Ectodermal cell (in vitro differentiated cells): ENCODE measurements at regions not wholly inside any gene's neighbourhood (a gene's known extent, or its start where the extent isn't known, plus 50 kb on each side); places are given as distances from the start of the nearest gene placed in this dataset.

ENCODE experiments used
- H3K27ac ChIP-seq: 2 replicates; pipeline ENCODE4 v1.7.0; 2013; ENCODE audit warnings: mild to moderate bottlenecking, low read depth, low read length; ENCODE audit not compliant: insufficient read depth, poor library complexity, severe bottlenecking
- H3K27me3 ChIP-seq: 2 replicates; pipeline ENCODE4 v1.7.0; 2013; ENCODE audit warnings: mild to moderate bottlenecking, low read length; ENCODE audit not compliant: insufficient read depth, control insufficient read depth, poor library complexity, severe bottlenecking
- H3K36me3 ChIP-seq: one replicate; pipeline ENCODE4 v1.7.0; 2013; ENCODE audit warnings: low read length; ENCODE audit not compliant: control insufficient read depth, insufficient read depth
- H3K4me1 ChIP-seq: one replicate; pipeline ENCODE4 v1.7.0; 2013; ENCODE audit warnings: low read length; ENCODE audit not compliant: control insufficient read depth, insufficient read depth
- H3K4me3 ChIP-seq: 2 replicates; pipeline ENCODE4 v1.7.0; 2013; ENCODE audit warnings: low read depth, low read length, control low read depth; ENCODE audit not compliant: insufficient read depth
- H3K9me3 ChIP-seq: 2 replicates; pipeline ENCODE4 v1.7.0; 2013; ENCODE audit warnings: mild to moderate bottlenecking, low read length, moderate library complexity; ENCODE audit not compliant: control insufficient read depth
- WGBS, 2 experiments: methylation state at CpG; one replicate each; pipeline ENCODE4 v1.1.7; 2013; ENCODE audit warnings: missing lambda C conversion rate in 2 of 2; 5-methylcytosine and 5-hydroxymethylcytosine counted together

- Histone ChIP-seq H3K4me3 (no peak overlapping the region), H3K9me3 (no peaks in the 10 kb centered on the region), H3K27ac (no peak overlapping the region), H3K36me3 (no peaks in the 10 kb centered on the region), H3K27me3 (no peaks in the 10 kb centered on the region), H3K4me1 (no peaks in the 10 kb centered on the region)
- 94% methylated on average over 3 of the region's 3 CpGs for WGBS, 2 experiments
Observed at GRCh38 chr4:11194431-11194830, 234.3 kb downstream of the HS3ST1 start.

DNA sequence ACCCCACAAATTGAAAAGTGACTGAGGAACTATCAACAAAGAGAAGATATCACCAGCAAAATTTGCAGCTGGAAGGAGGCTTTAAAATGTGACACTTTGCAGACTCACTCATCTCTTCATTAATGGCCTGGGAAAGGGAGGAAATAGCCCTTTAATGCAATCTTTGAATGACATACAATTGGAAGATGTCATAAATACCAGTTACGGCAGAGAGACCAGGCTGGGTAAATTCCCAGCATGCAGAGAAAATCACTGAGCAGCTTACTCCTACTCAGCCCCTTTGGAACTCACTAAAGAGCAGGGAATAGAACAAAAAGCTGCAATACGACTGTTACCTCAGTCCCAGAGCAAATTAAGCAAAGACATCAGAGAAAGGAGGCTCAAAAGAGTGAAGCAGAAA, 238.9 kb downstream of the HS3ST1 start:
- Histone ChIP-seq H3K36me3 (no peaks in the 10 kb centered on the region), H3K27me3 (no peaks in the 10 kb centered on the region), H3K4me1 (no peaks in the 10 kb centered on the region), H3K4me3 (no peak overlapping the region), H3K9me3 (no peaks in the 10 kb centered on the region), H3K27ac (no peak overlapping the region)
- WGBS, 2 experiments, result 72 to 78% methylated on average over 2 of the region's 2 CpGs

DNA sequence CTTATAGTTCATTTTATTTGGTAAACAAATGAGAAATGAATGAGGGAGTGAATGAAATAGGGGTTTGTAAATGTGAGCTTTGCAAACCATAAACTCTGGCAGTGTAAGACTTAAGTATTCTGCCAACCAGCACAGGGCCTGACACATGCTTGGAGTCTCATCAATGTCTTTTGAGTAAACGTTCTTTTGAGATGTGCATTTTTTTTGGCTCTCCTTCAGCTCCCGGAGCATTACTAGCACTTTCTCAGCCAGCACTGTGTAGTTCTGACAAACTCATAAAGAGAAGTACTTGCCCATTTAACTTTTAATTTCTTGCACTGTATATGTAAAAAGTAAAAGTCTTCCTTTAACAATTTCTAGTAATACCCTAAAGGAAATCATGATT, 245.3 kb downstream of the HS3ST1 start:
- Histone ChIP-seq H3K36me3 (no peaks in the 10 kb centered on the region), H3K9me3 (no peaks in the 10 kb centered on the region), H3K4me1 (no peaks in the 10 kb centered on the region), H3K27ac (no peak overlapping the region), H3K27me3 (no peaks in the 10 kb centered on the region), H3K4me3 (no peak overlapping the region)
- WGBS, 2 experiments, result 90 to 94% methylated on average over 2 of the region's 2 CpGs

DNA sequence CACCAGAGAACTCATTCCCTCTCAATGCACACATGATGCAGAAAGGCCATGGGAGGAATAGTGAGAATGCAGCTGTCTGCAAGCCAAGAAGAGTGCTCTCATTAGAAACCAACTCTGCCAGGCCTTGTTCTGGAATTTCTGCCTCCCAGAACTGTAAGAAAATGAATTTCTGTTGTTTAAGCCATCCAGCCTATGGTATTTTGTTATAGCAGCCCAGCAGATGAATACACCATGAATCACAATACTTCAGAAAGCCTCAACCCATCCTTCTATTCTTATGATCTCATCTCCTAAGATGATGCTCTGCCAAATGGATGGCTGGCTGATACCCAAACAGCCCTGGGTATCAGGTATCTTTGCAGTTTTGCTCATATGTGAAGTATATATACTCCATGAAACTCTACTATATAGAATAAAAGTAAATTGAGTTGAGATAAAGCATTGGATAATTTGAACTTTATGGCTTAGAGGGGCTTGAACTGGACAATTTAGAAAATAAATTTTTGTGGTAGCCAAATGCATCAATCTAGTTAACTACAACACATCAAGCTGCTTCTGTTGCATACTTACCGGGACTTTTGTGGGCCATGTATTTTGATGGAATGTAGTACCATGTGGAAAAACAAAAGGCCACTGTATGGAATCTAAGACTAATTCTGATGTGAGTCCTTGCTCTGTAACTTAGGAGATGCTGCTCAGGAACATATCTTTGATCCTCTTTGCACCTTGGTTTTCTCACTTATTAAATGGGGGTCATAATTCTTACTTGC, 245.9 kb downstream of the HS3ST1 start:
- Histone ChIP-seq H3K4me3 (no peak overlapping the region), H3K27me3 (no peaks in the 10 kb centered on the region), H3K27ac (no peak overlapping the region), H3K9me3 (no peaks in the 10 kb centered on the region), H3K4me1 (no peaks in the 10 kb centered on the region), H3K36me3 (no peaks in the 10 kb centered on the region)
- 71 to 90% methylated on average over 1 of the region's 1 CpG for whole genome bisulfite sequencing, 2 experiments

GRCh38 chr4:11182031-11182430, 246.7 kb downstream of the HS3ST1 start:
- Histone ChIP-seq H3K27me3 (no peaks in the 10 kb centered on the region), H3K4me3 (no peak overlapping the region), H3K36me3 (no peaks in the 10 kb centered on the region), H3K4me1 (no peaks in the 10 kb centered on the region), H3K9me3 (no peaks in the 10 kb centered on the region), H3K27ac (no peak overlapping the region)

- 97 to 98% methylated on average over 2 of the region's 2 CpGs for WGBS, 2 experiments
- H3K4me3 ChIP-seq, result no peak overlapping the region
Observed at GRCh38 chr4:11179796-11180195, 248.9 kb downstream of the HS3ST1 start.

GRCh38 chr4:11178433-11178832, 250.3 kb downstream of the HS3ST1 start:
- Histone ChIP-seq H3K27me3 (no peaks in the 10 kb centered on the region), H3K9me3 (no peaks in the 10 kb centered on the region), H3K4me3 (no peak overlapping the region), H3K4me1 (no peaks in the 10 kb centered on the region), H3K27ac (no peak overlapping the region), H3K36me3 (no peaks in the 10 kb centered on the region)
- WGBS, 2 experiments, result 90% methylated on average over 2 of the region's 5 CpGs; no CpG with 5 or more reads in 1 of the 2 experiments

More at GRCh38 chr4:11179796-11180195, 248.9 kb downstream of the HS3ST1 start:
- Histone ChIP-seq H3K9me3 (no peaks in the 10 kb centered on the region), H3K36me3 (no peaks in the 10 kb centered on the region), H3K27me3 (no peaks in the 10 kb centered on the region), H3K27ac (no peak overlapping the region), H3K4me1 (no peaks in the 10 kb centered on the region)

DNA sequence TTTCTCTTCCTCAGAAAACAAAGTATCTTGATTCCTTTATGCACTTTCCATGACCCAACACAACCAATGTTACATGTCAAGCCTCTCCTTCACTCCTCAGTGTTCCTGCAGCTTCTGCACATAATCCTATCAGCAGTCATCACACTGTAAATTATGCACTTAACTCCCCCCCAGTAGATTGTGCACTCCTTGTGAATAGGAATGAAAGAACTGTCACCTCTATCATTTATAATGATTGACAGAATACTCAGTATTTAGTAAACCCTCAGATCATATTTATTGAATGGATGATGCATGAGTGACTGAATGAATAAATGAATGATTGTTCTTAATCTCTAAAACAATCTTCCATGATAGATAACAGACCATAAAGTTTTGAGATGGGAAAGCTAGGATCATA, 253.3 kb downstream of the HS3ST1 start:
- Histone ChIP-seq H3K27me3 (no peaks in the 10 kb centered on the region), H3K36me3 (no peaks in the 10 kb centered on the region), H3K27ac (no peak overlapping the region), H3K9me3 (no peaks in the 10 kb centered on the region), H3K4me1 (no peaks in the 10 kb centered on the region), H3K4me3 (no peak overlapping the region)

DNA sequence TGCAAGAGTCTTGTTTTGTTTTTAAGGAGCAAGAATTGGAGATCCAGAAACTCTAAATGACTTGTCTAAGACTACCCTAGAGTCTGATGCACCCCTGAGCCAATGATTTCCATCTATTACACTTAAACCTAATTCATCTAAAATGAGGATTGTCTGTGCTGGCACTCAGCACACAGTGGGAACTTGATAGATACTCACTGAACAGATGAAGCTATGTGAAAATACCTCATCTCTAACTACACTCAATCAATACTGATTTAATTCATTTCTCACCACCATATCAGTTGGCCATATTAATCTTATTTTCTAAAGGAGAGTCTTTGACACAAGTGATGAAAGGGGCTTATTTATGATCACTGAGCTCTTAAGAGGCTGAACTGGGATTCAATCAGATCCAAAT, 262.1 kb downstream of the HS3ST1 start:
- Histone ChIP-seq H3K27me3 (no peaks in the 10 kb centered on the region), H3K27ac (no peak overlapping the region), H3K4me3 (no peak overlapping the region), H3K4me1 (no peaks in the 10 kb centered on the region), H3K36me3 (no peaks in the 10 kb centered on the region), H3K9me3 (no peaks in the 10 kb centered on the region)

- WGBS, 2 experiments, result 97 to 100% methylated on average over 3 to 4 of the region's 4 CpGs
- H3K36me3 ChIP-seq, result no peaks in the 10 kb centered on the region
- H3K27me3 ChIP-seq, result no peaks in the 10 kb centered on the region
Observed at GRCh38 chr4:11166034-11166433, 262.7 kb downstream of the HS3ST1 start.

DNA sequence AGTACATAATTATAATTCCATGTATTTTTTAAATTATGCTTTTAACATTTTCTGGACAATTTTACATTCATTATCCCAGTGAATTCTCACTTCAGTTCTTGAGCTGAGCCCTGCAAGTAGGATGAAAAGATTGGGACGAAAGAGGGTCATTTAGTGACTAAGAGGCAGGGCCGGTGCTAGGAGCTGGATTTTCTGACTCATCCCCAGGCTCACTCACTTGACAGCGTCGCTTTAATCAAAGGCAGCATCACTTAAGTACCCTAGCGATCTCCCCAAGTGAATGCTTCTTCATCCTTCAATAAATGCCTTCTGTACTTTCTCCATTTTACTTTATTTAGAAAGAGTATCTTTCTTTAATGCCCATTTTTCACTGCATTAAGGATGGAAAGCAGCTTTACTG, 263.6 kb downstream of the HS3ST1 start:
- H3K9me3 ChIP-seq, result no peaks in the 10 kb centered on the region
- 64 to 69% methylated on average over 5 of the region's 5 CpGs for WGBS, 2 experiments
- H3K4me3 ChIP-seq, result no peak overlapping the region
- no peak overlapping the region for H3K27ac ChIP-seq
- H3K36me3 ChIP-seq, result no peaks in the 10 kb centered on the region
- H3K27me3 ChIP-seq, result no peaks in the 10 kb centered on the region
- no peaks in the 10 kb centered on the region for H3K4me1 ChIP-seq

More at GRCh38 chr4:11166034-11166433, 262.7 kb downstream of the HS3ST1 start:
- Histone ChIP-seq H3K4me1 (no peaks in the 10 kb centered on the region), H3K4me3 (no peak overlapping the region), H3K27ac (no peak overlapping the region), H3K9me3 (no peaks in the 10 kb centered on the region)
